HepG2 (cell line): ENCODE measurements at regions not wholly inside any gene's neighbourhood (a gene's known extent, or its start where the extent isn't known, plus 50 kb on each side); places are given as distances from the start of the nearest gene placed in this dataset.

Experiments
- ATAC-seq: fragments of 200-7000 bp; cut with Tn5 transposase; 3 replicates; pipeline ENCODE4 v1.9.1; 2020; ENCODE audit warnings: mild to moderate bottlenecking, moderate library complexity
- BruUV-seq: library from RNA; stranded (reverse); fragments of 400-500 nt; replicated peaks from 2 replicates; lab custom pipeline; 2021; lab: Mats Ljungman, UMichigan
- CTCF ChIA-PET: fragments of 300-600 bp; formaldehyde crosslinking; extraction: SDS; loops from one replicate; lab custom pipeline; 2021; ENCODE audit warnings: low total read pairs, inconsistent platforms, low intra/inter-chr PET ratio; lab: Yijun Ruan, JAX
- POLR2A ChIA-PET: fragments of 350-600 bp; sonication (Branson Sonifier 250); formaldehyde crosslinking; loops from one replicate; lab custom pipeline; 2020; ENCODE audit warnings: antibody characterized with exemption, inconsistent platforms; lab: Yijun Ruan, JAX
- DNase-seq: peaks from one replicate; pipeline ENCODE4 v3.0.0-alpha.2; 2015; ENCODE audit warnings: low spot score
- FAIRE-seq: peaks from 3 replicates; lab custom pipeline; 2011; peaks lifted over from hg19 to GRCh38; lab: Jason Lieb, UNC
- H2AFZ ChIP-seq: one replicate; pipeline ENCODE4 v1.6.1; 2011; ENCODE audit warnings: low read length, inconsistent platforms
- H3K27ac ChIP-seq: fragments of 300-600 bp; 3 replicates; pipeline ENCODE4 v1.8.0; 2011; ENCODE audit warnings: mixed run types, mild to moderate bottlenecking, mixed read lengths, low read length, inconsistent platforms; ENCODE audit not compliant: insufficient read depth; ENCODE audit errors: extremely low read length
- H3K27me3 ChIP-seq, 2 experiments: fragments of 200-600 bp in 1 of 2; 2 replicates in 1 of 2; 3 replicates in 1 of 2; pipeline versions ENCODE4 v1.6.0 to v1.8.0; 2011; ENCODE audit warnings: low read length in 2 of 2, mild to moderate bottlenecking in 2 of 2, moderate library complexity in 2 of 2, inconsistent platforms in 1 of 2; ENCODE audit not compliant: insufficient read depth in 2 of 2, control insufficient read depth in 1 of 2
- H3K36me3 ChIP-seq, 2 experiments: fragments of 200-600 bp in 1 of 2; replicated peaks in 1 of 2; 2 replicates in 1 of 2; 3 replicates in 1 of 2; pipeline versions ENCODE4 v1.5.1 to v1.8.0; 2011; ENCODE audit warnings: low read length in 2 of 2, inconsistent platforms in 1 of 2; ENCODE audit not compliant: insufficient read depth in 2 of 2, control insufficient read depth in 1 of 2
- H3K4me1 ChIP-seq: 2 replicates; pipeline ENCODE4 v1.5.1; 2012; ENCODE audit warnings: low read length, inconsistent platforms; ENCODE audit not compliant: insufficient read depth
- H3K4me2 ChIP-seq: 2 replicates; pipeline ENCODE4 v1.6.0; 2011; ENCODE audit warnings: low read depth, low read length, inconsistent platforms
- H3K4me3 ChIP-seq, 3 experiments: fragments of 200-600 bp in 1 of 3; sonication (generic), shearing (Covaris generic) in 1 of 3; replicated peaks in 1 of 3; 2 replicates each; pipeline ENCODE4 v1.5.1; 2011 to 2016; ENCODE audit warnings: low read length in 3 of 3, inconsistent platforms in 2 of 3, low read depth in 2 of 3, mild to moderate bottlenecking in 2 of 3, control low read depth in 1 of 3, mixed read lengths in 1 of 3; ENCODE audit not compliant: insufficient read depth in 1 of 3
- H3K79me2 ChIP-seq: one replicate; pipeline ENCODE4 v1.6.1; 2011; ENCODE audit warnings: low read length, inconsistent platforms; ENCODE audit not compliant: insufficient read depth
- H3K9ac ChIP-seq: 2 replicates; pipeline ENCODE4 v1.6.0; 2011; ENCODE audit warnings: mild to moderate bottlenecking, low read depth, low read length, inconsistent platforms; ENCODE audit not compliant: insufficient read depth
- H3K9me3 ChIP-seq: 2 replicates; pipeline ENCODE4 v1.5.1; 2012; ENCODE audit warnings: mild to moderate bottlenecking, low read length
- H4K20me1 ChIP-seq: 2 replicates; pipeline ENCODE4 v1.6.0; 2011; ENCODE audit warnings: inconsistent platforms, mild to moderate bottlenecking, low read length, moderate library complexity; ENCODE audit not compliant: insufficient read depth
- DRAP1 ChIP-seq: IDR thresholded peaks from 2 replicates; pipeline ENCODE4 v1.6.1; 2016; ENCODE audit warnings: missing genetic modification reagents, missing compliant biosample characterization
- ESRRA ChIP-seq: sonication (generic); formaldehyde crosslinking; IDR thresholded peaks from 2 replicates; pipeline ENCODE4 v1.5.1; 2020; ENCODE audit warnings: mild to moderate bottlenecking, low read depth, missing genetic modification reagents
- EZH2 ChIP-seq: conservative IDR thresholded peaks from 2 replicates; pipeline ENCODE4 v1.6.1; 2012; ENCODE audit warnings: mild to moderate bottlenecking, low read depth, low read length, moderate library complexity
- GZF1 ChIP-seq: sonication (generic); formaldehyde crosslinking; IDR thresholded peaks from 2 replicates; pipeline ENCODE4 v1.5.1; 2020; ENCODE audit warnings: mild to moderate bottlenecking, missing genetic modification reagents
- HDAC1 ChIP-seq: sonication (generic); formaldehyde crosslinking; IDR thresholded peaks from 2 replicates; pipeline ENCODE4 v1.5.1; 2020; ENCODE audit warnings: mild to moderate bottlenecking, missing genetic modification reagents
- NRL ChIP-seq: sonication (generic); formaldehyde crosslinking; IDR thresholded peaks from 2 replicates; pipeline ENCODE4 v1.5.0; 2020; ENCODE audit warnings: missing genetic modification reagents, mild to moderate bottlenecking, moderate library complexity, borderline replicate concordance
- SMAD9 ChIP-seq: sonication (generic); formaldehyde crosslinking; IDR thresholded peaks from 2 replicates; pipeline ENCODE4 v1.5.1; 2020; ENCODE audit warnings: mild to moderate bottlenecking, missing genetic modification reagents
- SRF ChIP-seq: IDR thresholded peaks from 2 replicates; pipeline ENCODE4 v1.6.1; 2011; ENCODE audit warnings: mild to moderate bottlenecking, low read depth, low read length, moderate library complexity
- ZMAT3 ChIP-seq: sonication (generic); formaldehyde crosslinking; conservative IDR thresholded peaks from 2 replicates; pipeline ENCODE4 v1.7.0; 2021; ENCODE audit warnings: missing genetic modification reagents
- ZNF597 ChIP-seq: sonication (generic); formaldehyde crosslinking; IDR thresholded peaks from 2 replicates; pipeline ENCODE4 v1.5.0; 2020; ENCODE audit warnings: missing genetic modification reagents
- ZNF598 ChIP-seq: sonication (generic); formaldehyde crosslinking; IDR thresholded peaks from 2 replicates; pipeline ENCODE4 v1.5.1; 2020; ENCODE audit warnings: mild to moderate bottlenecking, missing genetic modification reagents, borderline replicate concordance
- WGBS: methylation state at CpG from one replicate; pipeline ENCODE4 v1.1.6; 2017; ENCODE audit warnings: low lambda C conversion rate; 5-methylcytosine and 5-hydroxymethylcytosine counted together
- in situ Hi-C: cut with HindIII; loops from 2 replicates; pipeline ENCODE4 v1.10.0; 2017; ENCODE audit warnings: low pct_unique_long_range_greater_than_20kb; ENCODE audit not compliant: extremely low pct_ligation_motif_present
- intact Hi-C: fragments of 100-400 bp; cut with micrococcal nuclease; formaldehyde crosslinking; loops from one replicate; pipeline ENCODE4 v1.10.0; 2022; ENCODE audit not compliant: unreplicated experiment
- TF ChIP-seq, protein P1 (sequence below): sonication (generic); formaldehyde crosslinking; conservative IDR thresholded peaks from 2 replicates; pipeline ENCODE4 v1.4.0; 2020; ENCODE audit warnings: missing genetic modification reagents

DNA sequence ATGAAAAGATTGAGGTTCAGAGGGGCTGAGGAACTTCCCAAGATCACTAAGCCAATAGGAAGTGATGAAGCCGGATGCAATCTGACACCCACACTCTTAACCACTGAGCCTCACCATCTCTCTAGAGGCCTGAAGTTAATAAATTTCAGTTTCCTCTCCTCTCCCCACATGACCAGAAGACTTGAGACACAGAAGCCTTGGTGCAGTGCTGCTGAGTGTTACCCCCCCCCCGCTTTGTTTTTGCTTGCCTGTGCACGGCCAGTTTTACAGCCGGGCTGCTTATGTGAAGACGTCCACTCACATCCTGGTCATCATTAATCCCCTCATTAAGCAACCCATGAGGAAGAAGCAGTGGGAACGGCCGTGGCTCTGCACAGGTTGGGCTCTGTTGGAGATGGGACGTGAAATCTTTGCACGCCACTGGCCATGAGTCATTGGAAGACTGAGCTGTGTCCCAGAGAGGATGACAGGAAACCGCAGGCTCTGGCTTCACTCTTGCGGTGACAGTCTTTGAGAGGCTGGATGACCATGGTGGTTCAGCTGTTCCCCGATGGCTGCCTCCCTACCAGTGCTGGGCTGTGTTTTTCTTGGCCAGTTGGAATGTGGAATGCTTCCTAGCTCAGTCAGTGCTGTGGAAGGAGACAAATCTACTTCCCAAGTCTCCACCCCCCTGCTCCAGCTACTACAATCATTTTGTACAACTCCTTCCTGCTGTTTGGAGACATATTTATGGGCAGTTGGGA lies 232.6 kb upstream of the LRTM1 start:
- no peak for DNase-seq
- Histone ChIP-seq H2AFZ (no peak overlapping the region), H3K79me2 (no peaks in the 10 kb centered on the region), H3K4me3 (no peak overlapping the region), H3K9me3 (no peaks in the 10 kb centered on the region), H3K4me1 (no peaks in the 10 kb centered on the region), H3K27me3 (no peaks in the 10 kb centered on the region), H3K27ac (no peak overlapping the region), H3K9ac (no peak overlapping the region), H4K20me1 (no peaks in the 10 kb centered on the region), H3K36me3 (no peaks in the 10 kb centered on the region), H3K4me2 (no peak overlapping the region)
- TF ChIP-seq DRAP1 (CRISPR knock-in tag) (no peak), SRF (no peak), ZNF598 (CRISPR knock-in tag) (no peak), ESRRA (CRISPR knock-in tag) (no peak), SMAD9 (no peak), ZMAT3 (CRISPR knock-in tag) (no peak), EZH2 (no peak)
- 0% methylated on average over 7 of the region's 12 CpGs for WGBS
- in situ Hi-C loops (no loop called here), intact Hi-C loops (no loop called here)
- no peak for ATAC-seq
- BruUV-seq = no TSS peak
- no peak for FAIRE-seq
- ChIA-PET CTCF (no interaction called here), POLR2A (no interaction called here)

DNA sequence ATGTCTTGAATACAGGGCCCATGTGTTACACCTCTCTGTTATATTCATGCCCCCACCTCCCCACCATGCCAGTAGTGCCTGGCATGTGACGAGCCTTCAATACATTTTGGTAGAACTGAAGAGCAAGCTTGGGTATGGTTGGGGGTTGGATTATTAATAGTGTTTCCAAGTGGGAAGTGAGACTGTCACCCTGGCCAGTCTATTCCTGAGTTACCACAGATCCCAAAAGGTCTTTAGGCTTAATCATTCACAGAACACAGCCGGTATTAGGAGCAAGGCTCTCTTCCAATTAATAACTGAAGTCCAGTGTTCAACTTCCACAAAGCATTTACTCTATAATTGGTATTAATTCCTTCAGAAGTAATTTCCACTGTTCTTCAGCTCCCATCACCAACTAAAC lies 231.9 kb upstream of the LRTM1 start:
- H3K79me2 ChIP-seq = no peaks in the 10 kb centered on the region
- H3K9ac ChIP-seq = no peak overlapping the region
- BruUV-seq = no TSS peak

More for the DNA sequence above, 231.9 kb upstream of the LRTM1 start:
- Histone ChIP-seq H3K4me3 (no peak overlapping the region), H3K27me3 (no peaks in the 10 kb centered on the region), H3K9me3 (no peaks in the 10 kb centered on the region), H3K4me2 (no peak overlapping the region), H3K4me1 (no peaks in the 10 kb centered on the region), H3K36me3 (no peaks in the 10 kb centered on the region), H4K20me1 (no peaks in the 10 kb centered on the region), H3K27ac (no peak overlapping the region), H2AFZ (no peak overlapping the region)
- FAIRE-seq = no peak
- ChIA-PET CTCF (no interaction called here), POLR2A (no interaction called here)
- no peak for DNase-seq
- ATAC-seq = no peak
- WGBS = 5% methylated on average over 2 of the region's 2 CpGs
- in situ Hi-C loops (no loop called here), intact Hi-C loops (no loop called here)
- TF ChIP-seq GZF1 (CRISPR knock-in tag) (no peak), HDAC1 (CRISPR knock-in tag) (no peak), NRL (no peak), ZNF597 (CRISPR knock-in tag) (no peak)
- TF ChIP-seq, protein P1, sequence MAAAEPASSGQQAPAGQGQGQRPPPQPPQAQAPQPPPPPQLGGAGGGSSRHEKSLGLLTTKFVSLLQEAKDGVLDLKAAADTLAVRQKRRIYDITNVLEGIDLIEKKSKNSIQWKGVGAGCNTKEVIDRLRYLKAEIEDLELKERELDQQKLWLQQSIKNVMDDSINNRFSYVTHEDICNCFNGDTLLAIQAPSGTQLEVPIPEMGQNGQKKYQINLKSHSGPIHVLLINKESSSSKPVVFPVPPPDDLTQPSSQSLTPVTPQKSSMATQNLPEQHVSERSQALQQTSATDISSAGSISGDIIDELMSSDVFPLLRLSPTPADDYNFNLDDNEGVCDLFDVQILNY = no peak
